RWPE2 (cell line): ENCODE measurements at regions not wholly inside any gene's neighbourhood (a gene's known extent, or its start where the extent isn't known, plus 50 kb on each side); places are given as distances from the start of the nearest gene placed in this dataset.
A peak's percentile ranks its signal among the peaks of the same experiment; 100 is the strongest.

Experiments used
- ATAC-seq: fragments of 200-7000 bp; cut with Tn5 transposase; 3 replicates; pipeline ENCODE4 v1.9.1; 2021; ENCODE audit warnings: low read depth
- DNase-seq: peaks from one replicate; pipeline ENCODE4 v3.0.0-alpha.2; 2020; ENCODE audit warnings: low spot score
- H3K27ac ChIP-seq: fragments of 450-650 bp; 2 replicates; pipeline ENCODE4 v1.5.1; 2017; ENCODE audit warnings: mild to moderate bottlenecking; ENCODE audit not compliant: poor library complexity, severe bottlenecking
- H3K27me3 ChIP-seq: fragments of 250-450 bp; sonication (Bioruptor Pico); 2 replicates; pipeline ENCODE4 v1.5.1; 2021; ENCODE audit warnings: mild to moderate bottlenecking, moderate library complexity; ENCODE audit not compliant: insufficient read depth, poor library complexity, severe bottlenecking
- H3K36me3 ChIP-seq: fragments of 250-450 bp; sonication (Bioruptor Pico); 2 replicates; pipeline ENCODE4 v1.5.1; 2020; ENCODE audit warnings: low read depth, mild to moderate bottlenecking, moderate library complexity
- H3K4me1 ChIP-seq: fragments of 250-450 bp; sonication (Bioruptor Pico); 2 replicates; pipeline ENCODE4 v1.5.1; 2021; ENCODE audit warnings: mild to moderate bottlenecking, moderate library complexity; ENCODE audit not compliant: insufficient read depth, poor library complexity, severe bottlenecking
- H3K4me3 ChIP-seq: fragments of 250-450 bp; sonication (Bioruptor Pico); 2 replicates; pipeline ENCODE4 v1.5.1; 2021; ENCODE audit warnings: mild to moderate bottlenecking, moderate library complexity; ENCODE audit not compliant: severe bottlenecking
- H3K9me3 ChIP-seq: fragments of 250-450 bp; sonication (Bioruptor Pico); 2 replicates; pipeline ENCODE4 v1.5.1; 2021; ENCODE audit warnings: mild to moderate bottlenecking, moderate library complexity; ENCODE audit not compliant: severe bottlenecking
- CTCF ChIP-seq: fragments of 450-650 bp; IDR thresholded peaks from one replicate; pipeline ENCODE4 v1.5.1; 2017; ENCODE audit warnings: mild to moderate bottlenecking, moderate library complexity; ENCODE audit not compliant: poor library complexity, severe bottlenecking

- Histone ChIP-seq H3K9me3 (no peaks in the 10 kb centered on the region), H3K4me3 (no peak overlapping the region), H3K36me3 (no peaks in the 10 kb centered on the region), H3K4me1 (peaks cover 16% of the 10 kb centered on the region), H3K27ac (no peak overlapping the region), H3K27me3 (no peaks in the 10 kb centered on the region)
- peak; percentile 84 for TF ChIP-seq CTCF
- DNase-seq (no peak), ATAC-seq (peak; percentile 58)
Measured at GRCh38 chr4:141346144-141346543, 125.4 kb downstream of the ZNF330 start.

- no peak for TF ChIP-seq CTCF
- H3K4me1 ChIP-seq: peaks cover 29% of the 10 kb centered on the region
- DNase-seq: no peak
- H3K36me3 ChIP-seq: no peaks in the 10 kb centered on the region
- H3K9me3 ChIP-seq: no peaks in the 10 kb centered on the region
- ATAC-seq: no peak
- H3K27me3 ChIP-seq: no peaks in the 10 kb centered on the region
- H3K27ac ChIP-seq: no peak overlapping the region
- H3K4me3 ChIP-seq: no peak overlapping the region
Measured at GRCh38 chr4:141347684-141348083, 127.0 kb downstream of the ZNF330 start.

GRCh38 chr4:141348125-141348524, 127.4 kb downstream of the ZNF330 start:
- H3K27ac ChIP-seq: no peak overlapping the region
- DNase-seq (no peak), ATAC-seq (no peak)
- no peaks in the 10 kb centered on the region for H3K9me3 ChIP-seq
- H3K4me3 ChIP-seq: no peak overlapping the region
- TF ChIP-seq CTCF: no peak
- H3K27me3 ChIP-seq: no peaks in the 10 kb centered on the region
- peaks cover 33% of the 10 kb centered on the region for H3K4me1 ChIP-seq
- H3K36me3 ChIP-seq: no peaks in the 10 kb centered on the region

GRCh38 chr4:141348573-141348972, 127.9 kb downstream of the ZNF330 start:
- no peaks in the 10 kb centered on the region for H3K27me3 ChIP-seq
- DNase-seq: no peak
- ATAC-seq: no peak
- no peaks in the 10 kb centered on the region for H3K36me3 ChIP-seq
- H3K27ac ChIP-seq: no peak overlapping the region
- no peak overlapping the region for H3K4me3 ChIP-seq
- H3K4me1 ChIP-seq: peaks cover 34% of the 10 kb centered on the region
- H3K9me3 ChIP-seq: no peaks in the 10 kb centered on the region
- TF ChIP-seq CTCF: no peak

GRCh38 chr4:141349236-141349635, 128.5 kb downstream of the ZNF330 start:
- Histone ChIP-seq H3K9me3 (no peaks in the 10 kb centered on the region), H3K4me1 (peaks cover 34% of the 10 kb centered on the region), H3K4me3 (no peak overlapping the region), H3K36me3 (no peaks in the 10 kb centered on the region), H3K27me3 (no peaks in the 10 kb centered on the region), H3K27ac (peak overlapping the region; percentile 86)
- no peak for ATAC-seq
- TF ChIP-seq CTCF: no peak
- no peak for DNase-seq
